ENCODE measurements at regions not wholly inside any gene's neighbourhood (a gene's known extent, or its start where the extent isn't known, plus 50 kb on each side); places are given as distances from the start of the nearest gene placed in this dataset.

GRCh38 chr6:138031850-138032249, 75.4 kb downstream of the PERP start:
- TF ChIP-seq DMTF1 (CRISPR knock-in tag; IDR thresholded peaks at IDR 0.05) (no peak), MXD4 (CRISPR knock-in tag; IDR thresholded peaks at IDR 0.05) (no peak), ZNF549 (CRISPR knock-in tag; IDR thresholded peaks at IDR 0.05) (no peak), HMGXB4 (CRISPR knock-in tag; IDR thresholded peaks at IDR 0.05; ENCODE audit: borderline replicate concordance in 1 of 2, low read depth in 1 of 2) (no peak), ZKSCAN8 (CRISPR knock-in tag; IDR thresholded peaks at IDR 0.05; ENCODE audit: borderline replicate concordance) (no peak), RBM22 (optimal IDR thresholded peaks at IDR 0.05; ENCODE audit: low read length) (no peak), CC2D1A (CRISPR knock-in tag; IDR thresholded peaks at IDR 0.05) (no peak), NFE2L1 (CRISPR knock-in tag; IDR thresholded peaks at IDR 0.05; ENCODE audit: borderline replicate concordance) (no peak), POLR2A (IDR thresholded peaks at IDR 0.05; ENCODE audit: insufficient read depth in 1 of 2, low read depth in 2 of 2, low read length in 2 of 2) (no peak)
